Keratinocyte (primary cell): ENCODE measurements at regions not wholly inside any gene's neighbourhood (a gene's known extent, or its start where the extent isn't known, plus 50 kb on each side); places are given as distances from the start of the nearest gene placed in this dataset.

Source experiments
- DNase-seq: peaks from one replicate; pipeline ENCODE4 v3.0.0-alpha.2; 2011; ENCODE audit warnings: low read depth, missing footprints, low spot score
- FAIRE-seq: peaks from 2 replicates; lab custom pipeline; 2011; peaks lifted over from hg19 to GRCh38; lab: Jason Lieb, UNC
- H2AFZ ChIP-seq: 2 replicates; pipeline ENCODE4 v1.6.0; 2012; ENCODE audit warnings: low read length, control low read depth, inconsistent platforms; ENCODE audit not compliant: control insufficient read depth
- H3K27ac ChIP-seq: 2 replicates; pipeline ENCODE4 v1.5.1; 2011; ENCODE audit warnings: low read length; ENCODE audit not compliant: control insufficient read depth, insufficient read depth
- H3K27me3 ChIP-seq: 3 replicates; pipeline ENCODE4 v1.6.0; 2011; ENCODE audit warnings: low read length; ENCODE audit not compliant: control insufficient read depth, insufficient read depth; ENCODE audit errors: extremely low read depth
- H3K36me3 ChIP-seq, 2 experiments: 2 replicates in 1 of 2; 3 replicates in 1 of 2; pipeline ENCODE4 v1.5.1; 2011; ENCODE audit warnings: low read length in 2 of 2, mild to moderate bottlenecking in 1 of 2; ENCODE audit not compliant: control insufficient read depth in 2 of 2, insufficient read depth in 2 of 2; ENCODE audit errors: extremely low read depth in 1 of 2
- H3K4me1 ChIP-seq: 3 replicates; pipeline ENCODE4 v1.5.1; 2011; ENCODE audit warnings: low read length; ENCODE audit not compliant: control insufficient read depth, insufficient read depth; ENCODE audit errors: extremely low read depth
- H3K4me2 ChIP-seq: 3 replicates; pipeline ENCODE4 v1.6.0; 2011; ENCODE audit warnings: low read depth, low read length; ENCODE audit not compliant: control insufficient read depth, insufficient read depth; ENCODE audit errors: extremely low read depth
- H3K4me3 ChIP-seq, 3 experiments: fragments of 200-600 bp in 1 of 3; sonication (generic) in 1 of 3; 2 replicates in 2 of 3; 3 replicates in 1 of 3; pipeline ENCODE4 v1.5.1; 2011 to 2016; ENCODE audit warnings: low read length in 3 of 3, mild to moderate bottlenecking in 3 of 3, control low read depth in 2 of 3, inconsistent platforms in 1 of 3, low read depth in 1 of 3, mixed read lengths in 1 of 3, mixed run types in 1 of 3, moderate library complexity in 1 of 3; ENCODE audit not compliant: control insufficient read depth in 2 of 3, insufficient read depth in 2 of 3; ENCODE audit errors: extremely low read depth in 1 of 3
- H3K79me2 ChIP-seq: 2 replicates; pipeline ENCODE4 v1.6.0; 2012; ENCODE audit warnings: low read length; ENCODE audit not compliant: control insufficient read depth, insufficient read depth
- H3K9ac ChIP-seq: 3 replicates; pipeline ENCODE4 v1.6.0; 2011; ENCODE audit warnings: low read length; ENCODE audit not compliant: control insufficient read depth, insufficient read depth; ENCODE audit errors: extremely low read depth
- H3K9me1 ChIP-seq: 3 replicates; pipeline ENCODE4 v1.6.0; 2011; ENCODE audit warnings: low read length; ENCODE audit not compliant: control insufficient read depth, insufficient read depth; ENCODE audit errors: extremely low read depth
- H3K9me3 ChIP-seq: 2 replicates; pipeline ENCODE4 v1.5.1; 2012; ENCODE audit warnings: low read depth, low read length; ENCODE audit not compliant: control insufficient read depth
- H4K20me1 ChIP-seq: 3 replicates; pipeline ENCODE4 v1.6.0; 2011; ENCODE audit warnings: low read length; ENCODE audit not compliant: control insufficient read depth, insufficient read depth; ENCODE audit errors: extremely low read depth
- CTCF ChIP-seq, 3 experiments: IDR thresholded peaks in 1 of 3; conservative IDR thresholded peaks in 1 of 3; optimal IDR thresholded peaks in 1 of 3; 2 replicates in 2 of 3; 3 replicates in 1 of 3; pipeline versions ENCODE3 to v1.5.1; 2011; ENCODE audit warnings: low read length in 3 of 3, mild to moderate bottlenecking in 3 of 3, moderate library complexity in 2 of 3, control low read depth in 1 of 3, inconsistent platforms in 1 of 3; ENCODE audit not compliant: insufficient read depth in 2 of 3; ENCODE audit errors: extremely low read depth in 1 of 3
- EZH2 ChIP-seq: IDR thresholded peaks from one replicate; pipeline ENCODE4 v1.6.1; 2012; ENCODE audit warnings: inconsistent platforms, mild to moderate bottlenecking, low read length, moderate library complexity
- dilution Hi-C: fragments of 300-500 bp; cut with MboI; formaldehyde crosslinking; loops from one replicate; pipeline ENCODE4 v1.7.0; 2020; ENCODE audit warnings: low sequenced_read_pairs; ENCODE audit not compliant: extremely low pct_ligation_motif_present

DNA sequence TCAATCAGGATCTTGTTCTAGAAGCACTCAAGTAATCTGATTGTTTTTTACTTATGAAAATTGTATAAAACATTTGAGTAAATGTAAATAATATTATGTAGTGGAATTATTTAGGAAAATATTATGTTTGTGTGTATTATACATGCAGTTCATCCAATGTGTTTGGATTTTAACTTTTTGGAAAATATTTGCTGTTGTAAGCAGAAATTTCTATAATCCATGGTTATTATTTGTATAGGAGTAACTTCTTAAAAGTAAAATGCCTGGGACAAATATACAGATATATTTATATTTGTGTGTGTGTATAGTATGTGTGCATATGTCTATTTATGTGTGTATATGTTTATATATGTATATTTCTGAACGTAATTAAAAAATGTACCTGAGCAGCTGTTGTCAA is 1394.6 kb upstream of the AGA start:
- Histone ChIP-seq H3K9me3 (no peaks in the 10 kb centered on the region), H4K20me1 (no peaks in the 10 kb centered on the region), H3K27ac (no peak overlapping the region), H2AFZ (no peak overlapping the region), H3K36me3 (no peaks in the 10 kb centered on the region), H3K9me1 (no peaks in the 10 kb centered on the region), H3K4me3 (no peak overlapping the region), H3K27me3 (no peaks in the 10 kb centered on the region), H3K4me1 (no peaks in the 10 kb centered on the region), H3K79me2 (no peaks in the 10 kb centered on the region), H3K4me2 (no peak overlapping the region), H3K9ac (no peak overlapping the region)
- no peak for TF ChIP-seq CTCF (optimal IDR thresholded peaks at IDR 0.05 in 1 of 3, IDR thresholded peaks at IDR 0.05 in 1 of 3, conservative IDR thresholded peaks at IDR 0.05 in 1 of 3; ENCODE audit: extremely low read depth in 1 of 3, insufficient read depth in 2 of 3, low read length in 3 of 3)
- TF ChIP-seq EZH2, result no peak
- FAIRE-seq (no peak), DNase-seq (no peak)
- dilution Hi-C loops, result no loop called here

GRCh38 chr4:178838776-178839175 is 1396.5 kb upstream of the AGA start:
- Histone ChIP-seq H3K79me2 (no peaks in the 10 kb centered on the region), H3K9ac (no peak overlapping the region), H3K9me1 (no peaks in the 10 kb centered on the region), H3K27me3 (no peaks in the 10 kb centered on the region), H3K36me3 (no peaks in the 10 kb centered on the region), H3K4me2 (no peak overlapping the region), H2AFZ (no peak overlapping the region), H4K20me1 (no peaks in the 10 kb centered on the region), H3K9me3 (no peaks in the 10 kb centered on the region), H3K4me3 (no peak overlapping the region), H3K27ac (no peak overlapping the region), H3K4me1 (no peaks in the 10 kb centered on the region)
- FAIRE-seq (no peak), DNase-seq (no peak)
- TF ChIP-seq EZH2 (no peak), CTCF (optimal IDR thresholded peaks at IDR 0.05 in 1 of 3, IDR thresholded peaks at IDR 0.05 in 1 of 3, conservative IDR thresholded peaks at IDR 0.05 in 1 of 3; ENCODE audit: extremely low read depth in 1 of 3, insufficient read depth in 2 of 3, low read length in 3 of 3) (no peak)
- dilution Hi-C loops, result no loop called here
